Progenitor cell of endocrine pancreas (in vitro differentiated cells): ENCODE measurements at regions not wholly inside any gene's neighbourhood (a gene's known extent, or its start where the extent isn't known, plus 50 kb on each side); places are given as distances from the start of the nearest gene placed in this dataset.

ENCODE experiments used
- DNase-seq: peaks from one replicate; pipeline ENCODE4 v3.0.0; 2021; ENCODE audit warnings: low spot score; ENCODE audit not compliant: unreplicated experiment
- H3K27ac Mint-ChIP-seq: 2 replicates; pipeline ENCODE4 v1.8.0; 2021; ENCODE audit warnings: mild to moderate bottlenecking, moderate library complexity, mixed read lengths
- H3K27me3 Mint-ChIP-seq: 2 replicates; pipeline ENCODE4 v1.8.0; 2021; ENCODE audit warnings: mixed read lengths
- H3K36me3 Mint-ChIP-seq: 2 replicates; pipeline ENCODE4 v1.8.0; 2022; ENCODE audit warnings: mixed read lengths; ENCODE audit not compliant: insufficient read depth
- H3K4me1 Mint-ChIP-seq: 2 replicates; pipeline ENCODE4 v1.8.0; 2021; ENCODE audit warnings: low read depth, mixed read lengths
- H3K4me3 Mint-ChIP-seq: 2 replicates; pipeline ENCODE4 v1.8.0; 2021; ENCODE audit warnings: low read depth, mild to moderate bottlenecking, moderate library complexity, mixed read lengths
- H3K9me3 Mint-ChIP-seq: 2 replicates; pipeline ENCODE4 v1.8.0; 2021; ENCODE audit warnings: low read depth, mixed read lengths
- CTCF ChIP-seq: fragments of 200-600 bp; sonication (generic); IDR thresholded peaks from one replicate; pipeline ENCODE4 v1.5.0; 2021; ENCODE audit warnings: antibody characterized with exemption, mild to moderate bottlenecking; ENCODE audit not compliant: unreplicated experiment

- Mint-ChIP-seq H3K27ac (no peak overlapping the region), H3K4me3 (no peak overlapping the region), H3K9me3 (no peaks in the 10 kb centered on the region), H3K4me1 (no peaks in the 10 kb centered on the region), H3K27me3 (peaks cover 42% of the 10 kb centered on the region), H3K36me3 (no peaks in the 10 kb centered on the region)
- TF ChIP-seq CTCF: no peak
- DNase-seq: no peak
These were observed 407.9 kb upstream of the RGMA start for GRCh38 chr15:93496888-93497287.

- peaks cover 49% of the 10 kb centered on the region for H3K27me3 Mint-ChIP-seq
- no peak for DNase-seq
- TF ChIP-seq CTCF: no peak
- no peak overlapping the region for H3K27ac Mint-ChIP-seq
- H3K4me3 Mint-ChIP-seq: no peak overlapping the region
- no peaks in the 10 kb centered on the region for H3K4me1 Mint-ChIP-seq
- H3K36me3 Mint-ChIP-seq: no peaks in the 10 kb centered on the region
- no peaks in the 10 kb centered on the region for H3K9me3 Mint-ChIP-seq
These were observed 407.0 kb upstream of the RGMA start for GRCh38 chr15:93495799-93496637.

GRCh38 chr15:93493172-93493571 is 404.2 kb upstream of the RGMA start:
- TF ChIP-seq CTCF: no peak
- DNase-seq: no peak
- no peak overlapping the region for H3K27ac Mint-ChIP-seq
- no peaks in the 10 kb centered on the region for H3K9me3 Mint-ChIP-seq
- H3K4me1 Mint-ChIP-seq: no peaks in the 10 kb centered on the region
- H3K4me3 Mint-ChIP-seq: no peak overlapping the region
- no peaks in the 10 kb centered on the region for H3K36me3 Mint-ChIP-seq
- peaks cover 61% of the 10 kb centered on the region for H3K27me3 Mint-ChIP-seq

- no peak for TF ChIP-seq CTCF
- H3K4me3 Mint-ChIP-seq: no peak overlapping the region
- no peaks in the 10 kb centered on the region for H3K9me3 Mint-ChIP-seq
- peaks cover 62% of the 10 kb centered on the region for H3K27me3 Mint-ChIP-seq
- no peaks in the 10 kb centered on the region for H3K4me1 Mint-ChIP-seq
- DNase-seq: no peak
- no peak overlapping the region for H3K27ac Mint-ChIP-seq
- no peaks in the 10 kb centered on the region for H3K36me3 Mint-ChIP-seq
These were observed 402.3 kb upstream of the RGMA start for GRCh38 chr15:93491291-93491690.

GRCh38 chr15:93488296-93488713 is 399.3 kb upstream of the RGMA start:
- no peak overlapping the region for H3K27ac Mint-ChIP-seq

More at GRCh38 chr15:93488296-93488713, 399.3 kb upstream of the RGMA start:
- Mint-ChIP-seq H3K9me3 (no peaks in the 10 kb centered on the region), H3K36me3 (no peaks in the 10 kb centered on the region), H3K4me1 (peaks cover 5% of the 10 kb centered on the region), H3K27me3 (peaks cover 84% of the 10 kb centered on the region), H3K4me3 (no peak overlapping the region)
- no peak for DNase-seq
- TF ChIP-seq CTCF: no peak
